ENCODE measurements at regions not wholly inside any gene's neighbourhood (a gene's known extent, or its start where the extent isn't known, plus 50 kb on each side); places are given as distances from the start of the nearest gene placed in this dataset.
A peak's percentile ranks its signal among the peaks of the same experiment; 100 is the strongest.

- DNase-seq (ENCODE audit: insufficient read length, low spot score) (no peak), FAIRE-seq (no peak)
- TF ChIP-seq CTCF (IDR thresholded peaks at IDR 0.05; ENCODE audit: insufficient read depth, missing control alignments), result peak; percentile 24
These were observed 133.0 kb upstream of the CADM2 start for GRCh38 chr3:84825817-84826216.

- no peak for FAIRE-seq
- no peak for DNase-seq (ENCODE audit: insufficient read length, low spot score)
- no peak for TF ChIP-seq CTCF (IDR thresholded peaks at IDR 0.05; ENCODE audit: insufficient read depth, missing control alignments)
These were observed 128.3 kb upstream of the CADM2 start for GRCh38 chr3:84830476-84830875.

GRCh38 chr3:84835366-84835765 is 123.4 kb upstream of the CADM2 start:
- no peak for DNase-seq (ENCODE audit: insufficient read length, low spot score)
- TF ChIP-seq CTCF (IDR thresholded peaks at IDR 0.05; ENCODE audit: insufficient read depth, missing control alignments), result no peak
- FAIRE-seq, result no peak

GRCh38 chr3:84836961-84837360 is 121.8 kb upstream of the CADM2 start:
- TF ChIP-seq CTCF (IDR thresholded peaks at IDR 0.05; ENCODE audit: insufficient read depth, missing control alignments), result no peak
- FAIRE-seq (no peak), DNase-seq (ENCODE audit: insufficient read length, low spot score) (no peak)

GRCh38 chr3:84877092-84877491 is 81.7 kb upstream of the CADM2 start:
- FAIRE-seq, result no peak
- DNase-seq (ENCODE audit: insufficient read length, low spot score), result no peak
- TF ChIP-seq CTCF (IDR thresholded peaks at IDR 0.05; ENCODE audit: insufficient read depth, missing control alignments), result no peak

- no peak for FAIRE-seq
- no peak for DNase-seq (ENCODE audit: insufficient read length, low spot score)
- no peak for TF ChIP-seq CTCF (IDR thresholded peaks at IDR 0.05; ENCODE audit: insufficient read depth, missing control alignments)
These were observed 77.5 kb upstream of the CADM2 start for GRCh38 chr3:84881288-84881687.

GRCh38 chr3:84885199-84885882 is 73.4 kb upstream of the CADM2 start:
- TF ChIP-seq CTCF (IDR thresholded peaks at IDR 0.05; ENCODE audit: insufficient read depth, missing control alignments), result no peak
- DNase-seq (ENCODE audit: insufficient read length, low spot score) (no peak), FAIRE-seq (no peak)
